ENCODE measurements at regions not wholly inside any gene's neighbourhood (a gene's known extent, or its start where the extent isn't known, plus 50 kb on each side); places are given as distances from the start of the nearest gene placed in this dataset.

GRCh38 chr3:1600700-1601418, 497.8 kb upstream of the CNTN4 start:
- TF ChIP-seq CTCF (IDR thresholded peaks at IDR 0.05) (no peak), POLR2A (IDR thresholded peaks at IDR 0.05) (no peak)
